ENCODE measurements at regions not wholly inside any gene's neighbourhood (a gene's known extent, or its start where the extent isn't known, plus 50 kb on each side); places are given as distances from the start of the nearest gene placed in this dataset.

- no peak for TF ChIP-seq POLR2A (IDR thresholded peaks at IDR 0.05; ENCODE audit: control extremely low read depth in 1 of 2, low read depth in 2 of 2, low read length in 2 of 2)
- TF ChIP-seq CHD1 (IDR thresholded peaks at IDR 0.05; ENCODE audit: low read depth, low read length), result no peak
- no peak for TF ChIP-seq SIX5 (IDR thresholded peaks at IDR 0.05; ENCODE audit: low read depth, low read length)
- no peak for TF ChIP-seq CBX5 (IDR thresholded peaks at IDR 0.05; ENCODE audit: low read depth, low read length)
- no peak for TF ChIP-seq POU5F1 (IDR thresholded peaks at IDR 0.05; ENCODE audit: low read depth, low read length)
- no peak for TF ChIP-seq KDM1A (IDR thresholded peaks at IDR 0.05; ENCODE audit: borderline replicate concordance, low read length)
These were observed 271.7 kb upstream of the CHD6 start (continued) for GRCh38 chr20:41889844-41890224.

Data from H1 (cell line).